CD4-positive, alpha-beta T cell (primary cell): ENCODE measurements at regions not wholly inside any gene's neighbourhood (a gene's known extent, or its start where the extent isn't known, plus 50 kb on each side); places are given as distances from the start of the nearest gene placed in this dataset.

Experiments
- ATAC-seq: fragments of 200-7000 bp; cut with Tn5 transposase; one replicate; pipeline ENCODE4 v1.10.0; 2022; ENCODE audit warnings: mild to moderate bottlenecking; ENCODE audit not compliant: poor library complexity
- CTCF ChIA-PET: fragments of 350-600 bp; sonication (Branson Sonifier 250); formaldehyde crosslinking; loops from one replicate; lab custom pipeline; 2021; ENCODE audit warnings: antibody characterized with exemption, inconsistent platforms; lab: Charles Lee
- POLR2A ChIA-PET: fragments of 350-600 bp; sonication (Branson Sonifier 250); formaldehyde crosslinking; loops from one replicate; lab custom pipeline; 2021; ENCODE audit warnings: antibody characterized with exemption, inconsistent platforms; lab: Charles Lee
- DNase-seq, 14 experiments: peaks; one replicate each; pipeline ENCODE4 v3.0.0-alpha.2; 2013 to 2020; ENCODE audit warnings: mixed read lengths in 2 of 14
- H3K27ac ChIP-seq, 2 donors: one replicate each; pipeline versions ENCODE4 v1.5.1 to v1.7.0; 2013; ENCODE audit warnings: low read length in 2 of 2, low read depth in 1 of 2, mild to moderate bottlenecking in 1 of 2
- H3K27me3 ChIP-seq, 2 experiments: 1 replicate in 1 of 2; 2 replicates in 1 of 2; pipeline versions ENCODE4 v1.6.1 to v1.7.0; 2013; ENCODE audit warnings: low read length in 2 of 2, control low read depth in 1 of 2, mild to moderate bottlenecking in 1 of 2, moderate library complexity in 1 of 2; ENCODE audit not compliant: insufficient read depth in 2 of 2, control insufficient read depth in 1 of 2
- H3K36me3 ChIP-seq: one replicate; pipeline ENCODE4 v1.6.1; 2013; ENCODE audit warnings: low read length, control low read depth; ENCODE audit not compliant: insufficient read depth
- H3K4me1 ChIP-seq: one replicate; pipeline ENCODE4 v1.6.1; 2013; ENCODE audit warnings: low read length, control low read depth; ENCODE audit not compliant: insufficient read depth
- H3K4me3 ChIP-seq: one replicate; pipeline ENCODE4 v1.5.1; 2013; ENCODE audit warnings: mild to moderate bottlenecking, low read length, moderate library complexity
- H3K9me3 ChIP-seq, 2 experiments: 1 replicate in 1 of 2; 2 replicates in 1 of 2; pipeline versions ENCODE4 v1.6.1 to v1.7.0; 2013; ENCODE audit warnings: low read length in 2 of 2, mild to moderate bottlenecking in 2 of 2, control low read depth in 1 of 2, moderate library complexity in 1 of 2; ENCODE audit not compliant: control insufficient read depth in 1 of 2, insufficient read depth in 1 of 2
- H3K27ac Mint-ChIP-seq: one replicate; pipeline ENCODE4 v1.8.0; 2020; ENCODE audit warnings: mixed read lengths
- H3K27me3 Mint-ChIP-seq: one replicate; pipeline ENCODE4 v1.8.0; 2021; ENCODE audit warnings: mixed read lengths
- H3K36me3 Mint-ChIP-seq: one replicate; pipeline ENCODE4 v1.8.0; 2021; ENCODE audit warnings: low read depth, mixed read lengths
- H3K4me1 Mint-ChIP-seq: one replicate; pipeline ENCODE4 v1.8.0; 2021; ENCODE audit warnings: low read depth, mixed read lengths
- H3K4me3 Mint-ChIP-seq: one replicate; pipeline ENCODE4 v1.8.0; 2020; ENCODE audit warnings: mild to moderate bottlenecking, mixed read lengths
- H3K9me3 Mint-ChIP-seq: one replicate; pipeline ENCODE4 v1.8.0; 2020; ENCODE audit warnings: mixed read lengths
- intact Hi-C, 2 experiments: fragments of 100-400 bp; cut with DNase I in 1 of 2; cut with micrococcal nuclease in 1 of 2; formaldehyde crosslinking; loops; one replicate each; pipeline versions ENCODE4 v1.15.1 to v1.9.0; 2023 to 2025; cut with DNase I, micrococcal nuclease
- TF ChIP-seq, protein P1 (sequence below): fragments of 200-600 bp; IDR thresholded peaks from one replicate; pipeline ENCODE4 v1.8.0; 2022; ENCODE audit warnings: antibody characterized with exemption, mild to moderate bottlenecking

GRCh38 chr10:111551001-111551400, 474.2 kb downstream of the ADRA2A start:
- ATAC-seq (no peak), DNase-seq (no peak)
- no peaks in the 10 kb centered on the region for H3K36me3 Mint-ChIP-seq
- Histone ChIP-seq H3K4me1 (no peaks in the 10 kb centered on the region), H3K27me3 (no peaks in the 10 kb centered on the region), H3K9me3 (no peaks in the 10 kb centered on the region), H3K36me3 (no peaks in the 10 kb centered on the region), H3K4me3 (no peak overlapping the region), H3K27ac (no peak overlapping the region)
- H3K27ac Mint-ChIP-seq: no peak overlapping the region
- TF ChIP-seq, protein P1, sequence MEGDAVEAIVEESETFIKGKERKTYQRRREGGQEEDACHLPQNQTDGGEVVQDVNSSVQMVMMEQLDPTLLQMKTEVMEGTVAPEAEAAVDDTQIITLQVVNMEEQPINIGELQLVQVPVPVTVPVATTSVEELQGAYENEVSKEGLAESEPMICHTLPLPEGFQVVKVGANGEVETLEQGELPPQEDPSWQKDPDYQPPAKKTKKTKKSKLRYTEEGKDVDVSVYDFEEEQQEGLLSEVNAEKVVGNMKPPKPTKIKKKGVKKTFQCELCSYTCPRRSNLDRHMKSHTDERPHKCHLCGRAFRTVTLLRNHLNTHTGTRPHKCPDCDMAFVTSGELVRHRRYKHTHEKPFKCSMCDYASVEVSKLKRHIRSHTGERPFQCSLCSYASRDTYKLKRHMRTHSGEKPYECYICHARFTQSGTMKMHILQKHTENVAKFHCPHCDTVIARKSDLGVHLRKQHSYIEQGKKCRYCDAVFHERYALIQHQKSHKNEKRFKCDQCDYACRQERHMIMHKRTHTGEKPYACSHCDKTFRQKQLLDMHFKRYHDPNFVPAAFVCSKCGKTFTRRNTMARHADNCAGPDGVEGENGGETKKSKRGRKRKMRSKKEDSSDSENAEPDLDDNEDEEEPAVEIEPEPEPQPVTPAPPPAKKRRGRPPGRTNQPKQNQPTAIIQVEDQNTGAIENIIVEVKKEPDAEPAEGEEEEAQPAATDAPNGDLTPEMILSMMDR: no peak
- H3K9me3 Mint-ChIP-seq: no peaks in the 10 kb centered on the region
- H3K27me3 Mint-ChIP-seq: no peaks in the 10 kb centered on the region
- ChIA-PET CTCF (no interaction called here), POLR2A (no interaction called here)
- no peaks in the 10 kb centered on the region for H3K4me1 Mint-ChIP-seq
- intact Hi-C loops: no loop called here
- no peak overlapping the region for H3K4me3 Mint-ChIP-seq

DNA sequence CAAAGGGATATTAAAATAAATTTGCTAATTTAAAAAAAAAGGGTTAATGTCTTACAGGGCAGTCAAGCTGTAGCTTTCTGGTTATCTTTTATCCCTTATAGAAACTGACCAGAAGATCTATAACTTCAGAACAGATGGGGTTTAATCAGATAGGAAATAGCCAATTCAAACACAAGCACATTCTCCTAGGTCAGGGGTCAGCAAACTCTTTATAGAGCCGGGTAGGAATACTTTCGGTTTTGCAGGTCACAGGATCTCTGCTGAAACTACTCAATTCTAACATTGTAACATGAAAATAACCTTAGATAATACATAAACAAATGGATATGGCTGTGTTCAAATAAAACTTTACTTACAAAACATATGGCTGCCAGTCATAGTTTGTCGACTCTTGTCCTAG, 479.8 kb downstream of the ADRA2A start:
- Mint-ChIP-seq H3K4me3 (no peak overlapping the region), H3K27ac (no peak overlapping the region), H3K36me3 (no peaks in the 10 kb centered on the region), H3K9me3 (no peaks in the 10 kb centered on the region), H3K27me3 (peaks cover 20% of the 10 kb centered on the region), H3K4me1 (no peaks in the 10 kb centered on the region)
- ChIA-PET POLR2A (no interaction called here), CTCF (no interaction called here)
- DNase-seq (no peak), ATAC-seq (no peak)
- H3K9me3 ChIP-seq: no peaks in the 10 kb centered on the region
- no peaks in the 10 kb centered on the region for H3K27me3 ChIP-seq
- TF ChIP-seq, protein P1: no peak
- H3K36me3 ChIP-seq: no peaks in the 10 kb centered on the region
- H3K27ac ChIP-seq: no peak overlapping the region
- H3K4me3 ChIP-seq: no peak overlapping the region
- intact Hi-C loops: no loop called here
- H3K4me1 ChIP-seq: no peaks in the 10 kb centered on the region

GRCh38 chr10:111558211-111558610, 481.4 kb downstream of the ADRA2A start:
- intact Hi-C loops: no loop called here
- DNase-seq (no peak), ATAC-seq (no peak)
- no peaks in the 10 kb centered on the region for H3K27me3 ChIP-seq
- ChIA-PET CTCF (no interaction called here), POLR2A (no interaction called here)
- H3K4me1 ChIP-seq: no peaks in the 10 kb centered on the region
- peaks cover 20% of the 10 kb centered on the region for H3K27me3 Mint-ChIP-seq
- no peaks in the 10 kb centered on the region for H3K36me3 Mint-ChIP-seq
- H3K4me1 Mint-ChIP-seq: no peaks in the 10 kb centered on the region
- TF ChIP-seq, protein P1: no peak
- no peaks in the 10 kb centered on the region for H3K36me3 ChIP-seq
- no peak overlapping the region for H3K27ac Mint-ChIP-seq
- no peak overlapping the region for H3K4me3 Mint-ChIP-seq
- no peaks in the 10 kb centered on the region for H3K9me3 Mint-ChIP-seq
- H3K27ac ChIP-seq: no peak overlapping the region
- no peaks in the 10 kb centered on the region for H3K9me3 ChIP-seq
- H3K4me3 ChIP-seq: no peak overlapping the region
